Astrocyte of the spinal cord (primary cell): ENCODE measurements at regions not wholly inside any gene's neighbourhood (a gene's known extent, or its start where the extent isn't known, plus 50 kb on each side); places are given as distances from the start of the nearest gene placed in this dataset.
"Not testable (repeated sequence)": the region's sequence is repeated elsewhere in the genome, so short reads cannot be mapped to it uniquely, and the experiment has no call there.

Source experiments
- DNase-seq: peaks from one replicate; pipeline ENCODE4 v3.0.0; 2011; ENCODE audit warnings: low read depth, low spot score
- H3K4me3 ChIP-seq: 2 replicates; pipeline ENCODE4 v1.5.1; 2011; ENCODE audit warnings: low read depth, mild to moderate bottlenecking, low read length, moderate library complexity
- in situ Hi-C: cut with HindIII; loops from 2 replicates; pipeline ENCODE4 v1.10.0; 2017; ENCODE audit warnings: low sequenced_read_pairs
- TF ChIP-seq, protein P1 (sequence below): IDR thresholded peaks from 2 replicates; pipeline ENCODE4 v1.5.1; 2012; ENCODE audit warnings: low read depth, mild to moderate bottlenecking, low read length, inconsistent platforms

GRCh38 chr2:16184341-16184890 lies 244.1 kb downstream of the MYCN start:
- in situ Hi-C loops: no loop called here
- DNase-seq: no peak
- TF ChIP-seq, protein P1, sequence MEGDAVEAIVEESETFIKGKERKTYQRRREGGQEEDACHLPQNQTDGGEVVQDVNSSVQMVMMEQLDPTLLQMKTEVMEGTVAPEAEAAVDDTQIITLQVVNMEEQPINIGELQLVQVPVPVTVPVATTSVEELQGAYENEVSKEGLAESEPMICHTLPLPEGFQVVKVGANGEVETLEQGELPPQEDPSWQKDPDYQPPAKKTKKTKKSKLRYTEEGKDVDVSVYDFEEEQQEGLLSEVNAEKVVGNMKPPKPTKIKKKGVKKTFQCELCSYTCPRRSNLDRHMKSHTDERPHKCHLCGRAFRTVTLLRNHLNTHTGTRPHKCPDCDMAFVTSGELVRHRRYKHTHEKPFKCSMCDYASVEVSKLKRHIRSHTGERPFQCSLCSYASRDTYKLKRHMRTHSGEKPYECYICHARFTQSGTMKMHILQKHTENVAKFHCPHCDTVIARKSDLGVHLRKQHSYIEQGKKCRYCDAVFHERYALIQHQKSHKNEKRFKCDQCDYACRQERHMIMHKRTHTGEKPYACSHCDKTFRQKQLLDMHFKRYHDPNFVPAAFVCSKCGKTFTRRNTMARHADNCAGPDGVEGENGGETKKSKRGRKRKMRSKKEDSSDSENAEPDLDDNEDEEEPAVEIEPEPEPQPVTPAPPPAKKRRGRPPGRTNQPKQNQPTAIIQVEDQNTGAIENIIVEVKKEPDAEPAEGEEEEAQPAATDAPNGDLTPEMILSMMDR: no peak
- H3K4me3 ChIP-seq: no peak overlapping the region

GRCh38 chr2:16183345-16183744 lies 243.0 kb downstream of the MYCN start:
- TF ChIP-seq, protein P1: no peak
- H3K4me3 ChIP-seq: no peak overlapping the region
- in situ Hi-C loops: no loop called here
- no peak for DNase-seq

DNA sequence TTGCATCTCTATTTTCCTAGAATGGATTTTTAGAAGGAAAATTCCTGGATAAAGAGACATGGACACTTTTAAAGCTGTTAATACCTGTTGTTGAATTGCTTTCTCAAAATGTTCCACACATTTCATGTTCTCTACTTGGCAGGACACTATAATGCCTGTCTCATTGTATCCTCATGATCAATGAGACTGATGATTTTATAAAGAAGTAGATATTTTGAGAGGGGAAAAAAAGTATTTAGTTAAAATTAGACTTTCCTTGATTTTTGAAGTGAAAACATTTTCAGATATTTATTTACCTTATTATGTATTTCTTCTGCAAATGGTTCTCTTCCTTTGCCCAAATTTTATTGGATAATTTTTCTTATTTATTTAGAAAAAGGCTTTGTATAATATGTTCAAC lies 242.5 kb downstream of the MYCN start:
- no peak for DNase-seq
- H3K4me3 ChIP-seq: no peak overlapping the region
- in situ Hi-C loops: no loop called here
- TF ChIP-seq, protein P1: no peak

- in situ Hi-C loops, H3K4me3 ChIP-seq, DNase-seq: not testable (repeated sequence)
Measured at GRCh38 chr2:16182311-16182815, 242.0 kb downstream of the MYCN start.

GRCh38 chr2:16181741-16182090 lies 241.4 kb downstream of the MYCN start:
- no peak overlapping the region for H3K4me3 ChIP-seq
- TF ChIP-seq, protein P1: no peak
- in situ Hi-C loops: no loop called here
- DNase-seq: no peak

GRCh38 chr2:16181062-16181740 lies 240.9 kb downstream of the MYCN start:
- TF ChIP-seq, protein P1: no peak

GRCh38 chr2:16180631-16181030 lies 240.3 kb downstream of the MYCN start:
- TF ChIP-seq, protein P1: no peak
- H3K4me3 ChIP-seq: no peak overlapping the region
- no peak for DNase-seq
- in situ Hi-C loops: no loop called here

More at GRCh38 chr2:16181062-16181740, 240.9 kb downstream of the MYCN start:
- H3K4me3 ChIP-seq: no peak overlapping the region
- in situ Hi-C loops: no loop called here
- no peak for DNase-seq
